Activated CD8-positive, alpha-beta memory T cell treated with anti-CD3 and anti-CD28 coated beads for 1 hour (primary cell): ENCODE measurements at regions not wholly inside any gene's neighbourhood (a gene's known extent, or its start where the extent isn't known, plus 50 kb on each side); places are given as distances from the start of the nearest gene placed in this dataset.
"Not testable (repeated sequence)": the region's sequence is repeated elsewhere in the genome, so short reads cannot be mapped to it uniquely, and the experiment has no call there.

ENCODE experiments used
- DNase-seq, 2 donors: peaks; one replicate each; pipeline ENCODE4 v3.0.0-alpha.2; 2020; ENCODE audit warnings: low read depth in 1 of 2; ENCODE audit errors: extremely low read depth in 1 of 2

DNA sequence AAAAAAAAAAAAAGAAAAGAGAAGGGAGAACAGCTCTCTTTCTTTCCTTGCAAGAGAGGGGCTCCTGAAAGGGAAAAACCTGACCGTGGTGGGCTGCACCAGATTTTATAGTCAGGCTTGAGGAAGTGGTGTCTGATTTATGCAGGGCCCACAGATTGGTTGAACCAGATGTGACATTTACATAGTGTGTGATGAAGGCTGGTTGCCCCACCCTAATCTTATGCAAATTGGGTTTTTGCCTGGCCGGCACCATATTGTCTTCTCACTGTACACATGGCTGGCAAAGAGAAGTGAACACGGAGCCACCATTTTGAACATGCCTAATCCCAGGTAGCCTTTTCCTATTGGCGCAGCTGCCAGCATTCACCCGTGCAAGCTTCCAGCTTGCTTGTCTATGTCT, 154.4 kb downstream of the OXSM start:
- DNase-seq, result no peak

DNA sequence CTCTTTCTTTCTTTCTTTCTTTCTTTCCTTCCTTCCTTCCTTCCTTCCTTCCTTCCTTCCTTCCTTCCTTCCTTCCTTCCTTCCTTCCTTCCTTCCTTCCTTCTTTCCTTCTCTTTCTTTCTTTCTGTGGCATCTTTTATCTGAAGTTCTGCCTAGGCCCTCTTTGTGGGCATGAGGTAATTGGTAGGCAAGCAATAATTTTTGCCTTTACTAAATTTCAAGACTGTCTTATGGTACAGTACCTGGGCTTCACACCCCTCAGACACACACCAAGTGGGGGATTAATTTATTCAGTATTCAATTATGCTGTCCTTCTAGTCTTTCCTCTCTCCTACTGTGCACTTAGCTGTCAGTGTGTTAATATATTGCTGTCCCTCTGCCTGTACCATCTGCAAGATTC, 155.5 kb downstream of the OXSM start:
- no peak for DNase-seq

DNA sequence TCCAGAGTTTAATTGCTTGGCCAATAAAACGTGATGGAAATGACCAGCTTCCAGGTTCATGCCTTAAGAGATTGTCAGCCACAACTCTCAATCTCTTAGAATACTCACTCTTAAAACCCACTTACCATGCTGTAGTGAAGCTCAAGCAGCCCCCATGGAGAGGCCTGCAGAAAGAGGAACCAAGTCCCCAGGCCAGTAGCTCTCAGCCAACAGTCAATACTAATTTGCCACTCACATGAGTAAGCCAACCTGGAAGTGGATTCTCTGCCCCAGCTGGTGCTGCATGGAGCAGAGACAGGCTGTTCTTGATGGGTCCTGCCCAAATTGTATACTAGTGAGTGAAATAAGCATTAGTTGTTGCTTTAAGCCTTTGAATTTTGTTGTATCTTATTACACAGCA, 155.9 kb downstream of the OXSM start:
- no peak for DNase-seq

DNA sequence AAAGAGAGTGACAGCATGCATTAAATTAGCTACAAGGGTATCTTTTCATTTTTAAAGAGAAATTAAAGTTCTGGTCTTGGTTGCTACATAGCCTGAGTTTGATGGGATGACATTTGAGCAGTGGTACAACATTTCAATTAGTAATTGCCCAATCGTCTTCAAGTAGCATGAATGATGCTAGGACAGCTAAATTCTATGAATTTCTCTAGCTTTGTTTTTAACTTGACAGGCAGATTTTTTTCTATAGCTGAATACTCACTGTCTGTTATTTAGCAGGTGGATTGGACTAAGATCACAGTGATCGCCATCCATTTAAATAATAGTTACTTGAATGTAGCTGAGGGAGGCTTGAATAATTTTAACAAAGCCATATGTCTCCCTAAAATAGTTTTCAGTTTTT, 162.2 kb downstream of the OXSM start:
- no peak for DNase-seq

DNA sequence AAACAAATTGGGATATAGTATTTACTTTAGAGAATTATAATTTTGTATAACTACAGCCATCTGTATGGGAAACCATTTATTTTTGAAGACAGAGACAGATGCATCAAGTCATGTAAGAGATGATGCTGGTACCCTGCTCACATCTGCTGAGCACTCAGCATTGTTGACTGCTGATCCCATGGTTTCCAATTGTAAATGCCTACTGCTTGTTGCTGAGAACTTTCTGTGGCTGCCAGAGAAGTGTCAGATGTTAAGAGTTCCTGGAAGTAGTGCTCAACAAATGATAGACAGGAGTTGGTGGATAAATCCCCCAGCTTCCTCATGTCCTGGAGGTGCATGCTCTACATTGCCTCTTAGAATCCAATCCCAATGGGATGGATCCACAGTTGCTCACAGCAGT, 167.1 kb downstream of the OXSM start:
- DNase-seq, result no peak

DNA sequence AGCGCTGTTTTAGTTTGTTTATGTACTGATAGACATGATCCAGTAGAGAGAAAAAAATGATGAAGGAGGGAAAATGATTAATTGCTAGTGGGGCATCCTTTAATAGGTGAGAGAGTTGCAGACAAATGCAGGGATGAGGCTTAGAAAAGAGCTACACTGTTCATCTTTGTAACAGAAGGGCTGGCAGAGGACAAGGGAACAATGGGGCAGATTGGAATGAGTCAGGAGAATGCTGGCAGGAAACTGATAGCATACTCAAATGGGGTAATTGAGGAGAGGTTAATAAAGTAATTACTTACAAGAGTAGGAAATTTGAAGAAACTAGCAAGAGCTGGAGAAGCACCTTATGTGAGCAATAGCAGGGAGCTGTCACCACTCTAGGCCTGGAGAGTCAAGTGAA, 170.9 kb downstream of the OXSM start:
- DNase-seq, result no peak

DNA sequence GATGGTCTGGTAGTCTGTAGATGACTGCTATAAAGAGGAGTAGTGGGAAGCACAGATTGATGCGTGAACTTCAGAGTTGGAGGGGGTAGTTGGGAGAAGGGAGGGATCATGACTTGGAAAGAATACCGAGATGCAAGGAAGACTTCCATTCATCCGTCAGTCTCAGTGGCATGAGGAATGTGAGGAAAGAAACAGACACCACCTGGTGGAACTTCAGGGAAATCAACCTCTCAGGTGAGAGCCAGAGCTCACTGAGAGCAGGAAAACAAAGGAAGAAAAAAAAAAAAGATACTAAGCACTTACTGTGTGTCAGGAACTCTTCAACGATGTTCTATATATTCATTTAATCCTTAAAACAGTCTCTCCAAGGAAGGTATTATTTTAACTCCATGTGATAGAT, 172.4 kb downstream of the OXSM start:
- no peak for DNase-seq

DNA sequence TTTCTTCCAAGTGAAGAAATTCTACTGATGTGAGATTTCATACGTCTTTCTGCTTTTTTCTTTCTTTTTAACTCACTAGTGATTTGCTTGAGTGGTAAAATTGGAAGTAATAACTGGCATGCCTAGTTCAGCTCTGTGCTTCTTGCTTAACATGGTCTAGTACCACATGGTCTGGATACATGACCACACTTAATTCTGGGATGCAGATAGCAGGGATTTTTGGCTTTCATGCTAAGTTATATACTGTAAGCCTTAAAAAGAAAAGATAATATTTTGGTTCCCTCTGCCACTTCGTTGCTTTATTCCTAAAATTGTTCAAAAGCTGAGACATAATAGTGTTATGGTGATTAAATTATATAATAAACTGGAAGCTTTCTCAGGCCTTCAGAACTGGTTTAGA, 174.3 kb downstream of the OXSM start:
- DNase-seq, result no peak

DNA sequence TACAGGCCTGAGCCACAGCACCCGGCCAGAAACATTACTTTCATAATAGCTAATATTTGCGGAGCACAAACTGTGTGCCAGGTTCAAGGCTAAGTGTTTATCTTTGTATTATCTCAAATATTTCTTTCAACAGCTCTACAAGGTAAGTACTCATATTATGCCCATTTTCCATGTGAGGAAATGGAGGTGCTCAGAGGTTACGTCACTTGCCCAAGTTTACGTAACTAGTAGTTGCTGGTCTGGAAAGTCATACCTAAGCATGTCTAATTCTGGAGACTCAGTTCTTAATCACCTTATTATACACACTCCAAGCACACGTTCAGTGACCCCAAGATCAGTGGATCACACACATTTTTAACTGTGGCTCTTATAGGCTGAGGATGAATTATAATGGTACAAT, 177.5 kb downstream of the OXSM start:
- DNase-seq, result no peak

DNA sequence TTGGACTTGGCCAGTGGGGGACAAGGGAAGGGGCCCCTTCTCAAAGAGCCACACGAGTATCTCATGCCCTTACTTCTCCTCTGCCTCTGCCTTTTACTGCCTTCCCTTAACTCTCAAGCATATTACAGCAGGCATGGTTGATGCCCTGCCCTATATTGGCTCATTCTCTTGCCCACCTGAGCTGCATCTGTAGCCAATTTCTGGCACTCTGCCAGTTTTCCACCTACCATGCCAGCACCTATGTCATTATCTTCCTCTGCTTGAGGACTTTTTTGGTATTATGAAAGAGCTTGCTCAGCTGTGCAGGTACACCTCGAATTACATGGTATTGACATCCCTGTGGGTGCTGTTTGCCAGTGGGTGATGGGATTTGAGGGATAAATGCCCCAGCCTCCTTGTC, 181.8 kb downstream of the OXSM start:
- no peak for DNase-seq

DNA sequence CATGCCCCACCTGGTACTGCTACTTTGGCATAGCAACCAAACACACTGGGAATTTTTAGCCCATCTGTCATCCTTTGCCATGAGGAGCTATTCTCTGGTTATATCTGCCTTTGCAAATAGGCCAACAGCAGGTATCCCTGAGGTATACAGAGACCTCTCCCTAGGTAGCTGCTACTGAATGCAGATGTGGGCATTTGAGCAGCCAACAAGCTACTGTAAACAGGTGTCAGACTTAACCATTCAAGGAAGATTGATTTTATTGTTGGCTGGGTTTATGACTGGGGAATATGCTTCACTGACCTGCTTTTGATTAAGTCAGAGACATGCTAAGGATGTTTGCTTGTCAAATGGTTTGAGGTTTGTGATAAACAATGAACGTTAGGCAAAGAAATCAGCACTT, 183.2 kb downstream of the OXSM start:
- no peak for DNase-seq

DNA sequence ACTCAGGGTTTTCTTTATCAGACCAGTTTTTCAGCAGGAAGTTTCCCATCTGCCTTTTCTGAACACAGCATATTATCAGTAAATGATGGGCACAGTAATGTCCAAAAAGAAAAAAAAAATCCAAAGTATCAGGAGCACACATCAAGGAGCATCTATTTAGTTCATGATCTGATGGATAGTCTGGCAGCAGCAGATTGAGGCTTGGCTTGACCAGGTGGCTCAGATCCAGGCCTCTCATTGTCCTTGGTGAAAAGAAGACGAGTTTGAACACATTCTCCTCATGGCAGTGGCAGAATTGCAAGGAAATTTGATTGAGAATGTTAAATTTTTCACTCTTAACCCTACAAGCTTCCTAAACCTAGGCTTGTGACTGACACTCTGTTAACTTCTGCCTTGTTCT, 192.9 kb downstream of the OXSM start:
- DNase-seq, result no peak

DNA sequence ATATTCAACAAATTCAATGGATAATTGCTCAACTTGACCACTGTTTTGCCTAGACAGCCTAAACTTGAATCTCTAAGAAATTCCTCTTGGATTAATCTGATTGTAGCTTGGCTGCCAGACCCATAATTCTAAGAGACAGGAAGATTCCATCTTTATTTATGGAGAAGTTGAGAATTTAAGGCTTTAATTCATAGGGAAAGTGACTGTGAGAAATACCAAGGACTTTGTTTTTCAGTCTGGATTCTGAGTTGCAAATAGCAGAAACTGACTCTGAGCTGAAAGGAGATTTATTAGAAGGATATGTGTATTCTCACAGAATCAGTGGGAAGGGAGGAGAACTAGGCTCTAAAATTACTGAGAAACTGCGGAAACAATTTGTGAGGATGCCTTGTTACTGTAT, 195.7 kb downstream of the OXSM start:
- no peak for DNase-seq

DNA sequence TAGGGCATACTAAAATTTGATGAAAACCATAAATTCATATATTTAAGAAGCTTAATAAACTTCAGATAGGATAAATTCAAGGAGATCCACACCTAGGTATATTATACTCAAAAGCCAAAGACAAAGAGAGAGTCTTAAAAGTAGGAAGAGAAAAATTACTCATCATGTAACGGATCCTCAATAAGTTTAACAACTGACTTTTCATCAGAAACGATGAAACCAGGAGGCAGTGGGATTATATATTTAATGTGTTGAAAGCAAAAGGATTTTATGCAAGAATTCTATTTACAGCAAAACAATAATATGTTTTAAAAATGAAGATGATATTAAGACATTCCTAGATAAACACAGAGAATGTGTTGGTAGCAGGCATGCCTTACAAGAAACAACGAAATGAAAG, 202.7 kb downstream of the OXSM start:
- no peak for DNase-seq

DNA sequence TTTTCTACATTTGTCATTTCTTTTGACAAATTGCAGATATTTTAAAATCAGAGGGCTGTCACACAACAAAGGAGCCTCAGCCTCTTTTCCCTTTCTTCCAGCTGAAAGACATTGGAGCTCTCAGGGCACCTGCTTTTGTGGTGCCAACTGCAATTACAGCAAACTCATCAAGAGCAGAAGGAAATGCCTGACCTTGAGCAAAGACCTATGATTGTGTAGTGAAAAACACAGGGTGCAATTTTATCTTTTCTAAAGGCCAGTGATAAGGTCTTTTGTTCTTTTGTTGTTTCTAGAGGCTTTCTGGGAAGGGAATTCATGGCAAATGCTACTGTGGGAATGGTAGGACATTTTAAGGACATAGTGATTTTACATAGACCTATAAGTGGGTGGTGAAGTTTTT, 214.3 kb downstream of the OXSM start:
- DNase-seq, result no peak

DNA sequence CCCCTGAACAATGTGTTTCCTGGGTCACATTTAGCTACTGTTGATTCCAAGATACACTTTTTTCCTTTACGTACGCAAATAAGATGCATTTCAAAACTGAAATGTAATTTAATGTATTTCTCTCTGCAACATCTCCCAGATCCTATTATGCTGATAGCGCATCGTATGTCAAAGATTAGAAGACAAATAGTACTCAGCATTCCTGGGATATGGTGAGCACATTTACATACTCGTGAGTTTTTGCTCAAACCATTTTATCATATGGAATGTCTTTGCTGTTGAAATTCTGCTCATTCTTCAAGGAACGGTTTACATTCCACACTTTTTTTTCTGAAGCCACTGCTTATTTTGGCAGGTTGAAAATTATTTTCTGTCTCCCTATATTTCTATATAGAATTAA, 221.4 kb downstream of the OXSM start:
- DNase-seq, result no peak

DNA sequence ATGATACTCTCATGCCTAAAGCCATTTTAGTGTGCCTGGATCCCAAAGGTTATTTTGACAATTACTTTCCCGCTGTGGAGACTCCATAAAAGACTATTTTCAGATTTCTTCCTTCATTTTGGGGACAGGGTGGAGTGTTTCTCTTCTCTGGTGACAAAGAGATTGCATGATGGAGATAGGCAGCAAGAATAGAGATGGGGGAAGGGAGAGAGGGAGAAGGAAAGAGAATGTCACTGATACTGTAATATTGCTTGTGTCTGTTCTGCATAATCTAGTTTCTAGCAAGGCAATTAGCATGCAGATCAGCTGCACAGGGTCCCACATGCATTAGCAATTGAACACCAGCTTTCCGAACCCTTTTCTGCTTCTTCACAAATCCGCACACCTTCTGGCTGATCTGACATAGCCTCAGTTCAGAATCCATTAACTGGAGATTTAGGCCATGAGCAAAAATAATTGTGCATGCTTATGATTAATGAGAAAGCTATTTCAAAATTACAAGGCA, 222.4 kb downstream of the OXSM start:
- no peak for DNase-seq

DNA sequence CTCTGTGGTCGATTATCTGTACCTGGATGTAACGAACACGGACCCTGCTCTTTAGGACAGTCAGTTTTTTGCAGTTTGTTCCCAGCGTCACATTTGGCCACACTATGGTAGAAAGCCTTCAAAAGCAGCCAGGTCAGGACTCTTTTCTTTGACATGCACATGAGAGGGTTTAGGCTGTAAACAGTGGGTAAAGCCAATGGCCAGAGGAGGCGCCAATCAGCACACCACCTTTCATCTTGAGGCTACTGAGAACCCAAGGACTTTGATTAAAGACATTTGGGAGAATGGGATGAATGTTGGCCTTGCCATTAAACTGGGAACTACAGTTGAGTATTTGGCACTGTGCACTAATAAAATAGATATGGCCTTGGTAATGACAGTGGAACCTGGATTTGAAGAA, 225.9 kb downstream of the OXSM start:
- DNase-seq, result no peak

DNA sequence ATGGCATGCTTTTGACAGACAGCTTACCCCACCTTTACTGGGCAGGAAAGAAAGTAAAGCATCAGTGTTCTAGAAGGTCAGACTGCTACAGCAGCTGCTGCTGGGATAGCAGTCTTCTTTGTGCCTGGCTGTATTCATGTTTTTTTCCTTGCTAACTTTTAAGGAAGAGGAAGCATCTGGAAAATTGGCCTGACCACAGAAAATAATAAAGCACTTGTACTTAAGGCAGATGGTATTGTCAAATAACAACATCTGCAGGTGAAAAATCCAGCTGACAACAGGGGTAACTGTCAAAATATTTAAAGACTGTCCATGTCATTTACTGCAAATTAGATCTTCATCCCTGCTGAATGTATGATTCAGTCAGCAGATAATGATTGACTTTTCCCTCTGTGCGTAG, 229.0 kb downstream of the OXSM start:
- DNase-seq, result no peak

DNA sequence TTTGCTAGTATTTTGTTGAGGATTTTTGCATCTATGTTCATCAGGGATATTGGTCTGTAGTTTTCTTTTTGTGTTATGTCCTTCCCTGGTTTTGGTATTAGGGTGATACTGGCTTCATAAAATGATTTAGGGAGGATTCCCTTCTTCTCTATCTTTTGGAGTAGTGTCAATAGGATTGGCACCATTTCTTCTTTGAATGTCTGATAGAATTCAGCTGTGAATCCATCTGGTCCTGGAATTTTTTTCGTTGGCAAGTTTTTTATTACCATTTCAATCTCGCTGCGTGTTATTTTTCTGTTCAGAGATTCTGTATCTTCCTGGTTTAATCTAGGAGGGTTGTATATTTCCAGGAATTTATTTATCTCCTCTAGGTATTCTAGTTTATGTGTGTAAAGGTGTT, 234.3 kb downstream of the OXSM start:
- DNase-seq, result not testable (repeated sequence)

DNA sequence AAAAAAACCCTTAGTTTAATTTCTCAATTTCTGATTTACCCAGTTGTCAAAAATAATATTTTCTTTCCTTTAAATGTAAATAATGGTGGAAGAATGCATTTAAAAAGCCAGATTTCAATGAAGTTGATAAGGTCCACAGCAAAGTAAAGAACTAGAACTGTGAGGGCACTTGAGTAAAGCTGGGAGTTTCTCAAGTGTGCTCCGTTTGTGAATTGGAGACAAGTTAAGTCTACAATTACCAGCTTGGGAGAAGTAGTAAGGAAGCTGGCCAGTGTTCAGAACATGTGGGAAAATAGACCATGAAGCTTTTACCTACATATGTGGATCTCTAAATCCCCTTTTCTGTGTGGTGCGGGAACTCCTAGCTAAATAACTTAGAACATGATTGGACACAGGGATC, 239.4 kb downstream of the OXSM start:
- DNase-seq, result no peak

DNA sequence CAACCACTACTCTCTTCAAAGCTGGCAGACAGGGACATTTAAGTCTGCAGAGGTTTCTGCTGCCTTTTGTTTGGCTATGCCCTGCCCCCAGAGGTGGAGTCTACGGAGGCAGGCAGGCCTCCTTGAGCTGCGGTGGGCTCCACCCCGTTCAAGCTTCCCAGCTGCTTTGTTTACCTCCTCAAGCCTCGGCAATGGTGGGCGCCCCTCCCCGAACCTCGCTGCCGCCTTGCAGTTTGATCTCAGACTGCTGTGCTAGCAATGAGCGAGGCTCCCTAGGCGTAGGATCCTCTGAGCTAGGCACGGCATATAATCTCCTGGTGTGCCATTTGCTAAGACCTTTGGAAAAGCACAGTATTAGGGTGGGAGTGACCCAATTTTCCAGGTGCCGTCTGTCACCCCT, 252.2 kb downstream of the OXSM start:
- DNase-seq, result not testable (repeated sequence)

DNA sequence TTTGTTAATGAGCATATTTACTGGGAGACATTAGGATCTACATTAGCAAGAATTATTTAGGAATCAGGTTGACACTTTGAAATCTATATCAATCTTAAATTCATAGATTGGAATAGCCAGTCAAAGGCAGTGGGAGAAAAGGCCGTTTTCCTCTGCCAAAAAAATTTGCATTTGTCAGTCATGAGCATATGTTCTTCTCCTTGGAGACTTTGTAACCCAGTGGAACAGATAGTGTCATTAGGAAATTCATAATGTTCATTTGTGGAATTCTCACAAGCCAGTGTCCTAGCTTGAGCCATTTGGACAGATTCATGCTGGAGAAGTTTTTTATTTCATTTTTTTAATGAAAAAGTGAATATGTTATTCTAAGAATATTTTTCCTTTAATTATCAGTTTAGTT, 260.1 kb downstream of the OXSM start:
- DNase-seq, result no peak

DNA sequence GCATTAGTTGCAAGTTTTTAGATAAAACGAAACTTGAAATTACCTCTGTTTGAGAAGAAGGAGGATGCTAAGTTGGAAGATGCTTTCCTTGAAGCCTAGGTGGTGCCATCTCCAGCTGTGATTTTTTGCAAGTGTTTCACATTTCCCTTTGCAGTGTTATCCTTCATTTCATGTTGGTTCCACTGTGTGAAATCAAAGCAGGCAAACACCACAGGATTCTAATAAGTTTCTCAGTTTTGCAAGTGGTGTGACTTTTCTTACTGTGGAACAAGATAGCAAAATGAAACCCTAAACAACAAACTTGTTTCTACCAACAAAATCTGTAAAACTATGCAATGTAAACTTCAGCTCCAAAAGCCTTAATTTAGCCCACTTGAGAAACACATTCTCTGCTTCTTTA, 260.9 kb downstream of the OXSM start:
- no peak for DNase-seq
